ENCODE measurements at regions not wholly inside any gene's neighbourhood (a gene's known extent, or its start where the extent isn't known, plus 50 kb on each side); places are given as distances from the start of the nearest gene placed in this dataset.

DNA sequence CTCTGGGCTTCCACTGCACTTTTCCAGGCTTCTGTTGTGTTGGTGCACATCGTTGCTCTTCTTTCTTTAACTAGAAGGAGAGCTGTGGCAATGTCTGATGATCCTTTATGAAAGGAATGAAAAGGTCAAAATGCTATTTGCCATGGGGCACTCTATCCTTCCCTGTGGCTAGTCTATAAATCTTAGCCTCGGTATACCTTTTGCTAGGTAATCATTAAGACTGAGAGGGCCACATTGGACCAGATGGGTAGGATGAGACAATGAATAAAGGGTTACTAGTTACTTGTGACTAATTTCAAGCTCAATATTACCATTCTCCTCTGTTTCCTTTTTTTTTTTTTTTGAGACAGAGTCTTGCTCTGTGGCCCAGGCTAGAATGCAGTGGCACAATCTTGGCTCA lies 89.4 kb upstream of the C1orf87 start (continued):
- TF ChIP-seq, protein P1, sequence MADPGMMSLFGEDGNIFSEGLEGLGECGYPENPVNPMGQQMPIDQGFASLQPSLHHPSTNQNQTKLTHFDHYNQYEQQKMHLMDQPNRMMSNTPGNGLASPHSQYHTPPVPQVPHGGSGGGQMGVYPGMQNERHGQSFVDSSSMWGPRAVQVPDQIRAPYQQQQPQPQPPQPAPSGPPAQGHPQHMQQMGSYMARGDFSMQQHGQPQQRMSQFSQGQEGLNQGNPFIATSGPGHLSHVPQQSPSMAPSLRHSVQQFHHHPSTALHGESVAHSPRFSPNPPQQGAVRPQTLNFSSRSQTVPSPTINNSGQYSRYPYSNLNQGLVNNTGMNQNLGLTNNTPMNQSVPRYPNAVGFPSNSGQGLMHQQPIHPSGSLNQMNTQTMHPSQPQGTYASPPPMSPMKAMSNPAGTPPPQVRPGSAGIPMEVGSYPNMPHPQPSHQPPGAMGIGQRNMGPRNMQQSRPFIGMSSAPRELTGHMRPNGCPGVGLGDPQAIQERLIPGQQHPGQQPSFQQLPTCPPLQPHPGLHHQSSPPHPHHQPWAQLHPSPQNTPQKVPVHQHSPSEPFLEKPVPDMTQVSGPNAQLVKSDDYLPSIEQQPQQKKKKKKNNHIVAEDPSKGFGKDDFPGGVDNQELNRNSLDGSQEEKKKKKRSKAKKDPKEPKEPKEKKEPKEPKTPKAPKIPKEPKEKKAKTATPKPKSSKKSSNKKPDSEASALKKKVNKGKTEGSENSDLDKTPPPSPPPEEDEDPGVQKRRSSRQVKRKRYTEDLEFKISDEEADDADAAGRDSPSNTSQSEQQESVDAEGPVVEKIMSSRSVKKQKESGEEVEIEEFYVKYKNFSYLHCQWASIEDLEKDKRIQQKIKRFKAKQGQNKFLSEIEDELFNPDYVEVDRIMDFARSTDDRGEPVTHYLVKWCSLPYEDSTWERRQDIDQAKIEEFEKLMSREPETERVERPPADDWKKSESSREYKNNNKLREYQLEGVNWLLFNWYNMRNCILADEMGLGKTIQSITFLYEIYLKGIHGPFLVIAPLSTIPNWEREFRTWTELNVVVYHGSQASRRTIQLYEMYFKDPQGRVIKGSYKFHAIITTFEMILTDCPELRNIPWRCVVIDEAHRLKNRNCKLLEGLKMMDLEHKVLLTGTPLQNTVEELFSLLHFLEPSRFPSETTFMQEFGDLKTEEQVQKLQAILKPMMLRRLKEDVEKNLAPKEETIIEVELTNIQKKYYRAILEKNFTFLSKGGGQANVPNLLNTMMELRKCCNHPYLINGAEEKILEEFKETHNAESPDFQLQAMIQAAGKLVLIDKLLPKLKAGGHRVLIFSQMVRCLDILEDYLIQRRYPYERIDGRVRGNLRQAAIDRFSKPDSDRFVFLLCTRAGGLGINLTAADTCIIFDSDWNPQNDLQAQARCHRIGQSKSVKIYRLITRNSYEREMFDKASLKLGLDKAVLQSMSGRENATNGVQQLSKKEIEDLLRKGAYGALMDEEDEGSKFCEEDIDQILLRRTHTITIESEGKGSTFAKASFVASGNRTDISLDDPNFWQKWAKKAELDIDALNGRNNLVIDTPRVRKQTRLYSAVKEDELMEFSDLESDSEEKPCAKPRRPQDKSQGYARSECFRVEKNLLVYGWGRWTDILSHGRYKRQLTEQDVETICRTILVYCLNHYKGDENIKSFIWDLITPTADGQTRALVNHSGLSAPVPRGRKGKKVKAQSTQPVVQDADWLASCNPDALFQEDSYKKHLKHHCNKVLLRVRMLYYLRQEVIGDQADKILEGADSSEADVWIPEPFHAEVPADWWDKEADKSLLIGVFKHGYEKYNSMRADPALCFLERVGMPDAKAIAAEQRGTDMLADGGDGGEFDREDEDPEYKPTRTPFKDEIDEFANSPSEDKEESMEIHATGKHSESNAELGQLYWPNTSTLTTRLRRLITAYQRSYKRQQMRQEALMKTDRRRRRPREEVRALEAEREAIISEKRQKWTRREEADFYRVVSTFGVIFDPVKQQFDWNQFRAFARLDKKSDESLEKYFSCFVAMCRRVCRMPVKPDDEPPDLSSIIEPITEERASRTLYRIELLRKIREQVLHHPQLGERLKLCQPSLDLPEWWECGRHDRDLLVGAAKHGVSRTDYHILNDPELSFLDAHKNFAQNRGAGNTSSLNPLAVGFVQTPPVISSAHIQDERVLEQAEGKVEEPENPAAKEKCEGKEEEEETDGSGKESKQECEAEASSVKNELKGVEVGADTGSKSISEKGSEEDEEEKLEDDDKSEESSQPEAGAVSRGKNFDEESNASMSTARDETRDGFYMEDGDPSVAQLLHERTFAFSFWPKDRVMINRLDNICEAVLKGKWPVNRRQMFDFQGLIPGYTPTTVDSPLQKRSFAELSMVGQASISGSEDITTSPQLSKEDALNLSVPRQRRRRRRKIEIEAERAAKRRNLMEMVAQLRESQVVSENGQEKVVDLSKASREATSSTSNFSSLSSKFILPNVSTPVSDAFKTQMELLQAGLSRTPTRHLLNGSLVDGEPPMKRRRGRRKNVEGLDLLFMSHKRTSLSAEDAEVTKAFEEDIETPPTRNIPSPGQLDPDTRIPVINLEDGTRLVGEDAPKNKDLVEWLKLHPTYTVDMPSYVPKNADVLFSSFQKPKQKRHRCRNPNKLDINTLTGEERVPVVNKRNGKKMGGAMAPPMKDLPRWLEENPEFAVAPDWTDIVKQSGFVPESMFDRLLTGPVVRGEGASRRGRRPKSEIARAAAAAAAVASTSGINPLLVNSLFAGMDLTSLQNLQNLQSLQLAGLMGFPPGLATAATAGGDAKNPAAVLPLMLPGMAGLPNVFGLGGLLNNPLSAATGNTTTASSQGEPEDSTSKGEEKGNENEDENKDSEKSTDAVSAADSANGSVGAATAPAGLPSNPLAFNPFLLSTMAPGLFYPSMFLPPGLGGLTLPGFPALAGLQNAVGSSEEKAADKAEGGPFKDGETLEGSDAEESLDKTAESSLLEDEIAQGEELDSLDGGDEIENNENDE (IDR thresholded peaks at IDR 0.05; ENCODE audit: insufficient replicate concordance, low read length), result no peak
- TF ChIP-seq FOSL1 (IDR thresholded peaks at IDR 0.05; ENCODE audit: insufficient read depth, low read depth, low read length) (no peak), HDAC6 (IDR thresholded peaks at IDR 0.05; ENCODE audit: low read depth, low read length) (no peak), TBP (IDR thresholded peaks at IDR 0.05; ENCODE audit: low read depth, low read length) (no peak), MAFK (IDR thresholded peaks at IDR 0.05; ENCODE audit: low read depth, low read length) (no peak), CHD1 (IDR thresholded peaks at IDR 0.05; ENCODE audit: low read depth, low read length) (no peak), TCF12 (IDR thresholded peaks at IDR 0.05; ENCODE audit: low read depth, low read length) (no peak), YY1 (IDR thresholded peaks at IDR 0.05; ENCODE audit: low read depth, low read length) (no peak), CHD2 (IDR thresholded peaks at IDR 0.05; ENCODE audit: low read length) (no peak), GTF2F1 (IDR thresholded peaks at IDR 0.05; ENCODE audit: borderline replicate concordance, low read depth, low read length) (no peak)
